GM21717 (cell line): ENCODE measurements at regions not wholly inside any gene's neighbourhood (a gene's known extent, or its start where the extent isn't known, plus 50 kb on each side); places are given as distances from the start of the nearest gene placed in this dataset.
A peak's percentile ranks its signal among the peaks of the same experiment; 100 is the strongest.

Experiments used
- ATAC-seq: cut with Tn5 transposase; IDR thresholded peaks from one replicate; pipeline ENCODE4 v1.9.1; 2021; ENCODE audit warnings: mild to moderate bottlenecking, moderate library complexity; ENCODE audit not compliant: unreplicated experiment

DNA sequence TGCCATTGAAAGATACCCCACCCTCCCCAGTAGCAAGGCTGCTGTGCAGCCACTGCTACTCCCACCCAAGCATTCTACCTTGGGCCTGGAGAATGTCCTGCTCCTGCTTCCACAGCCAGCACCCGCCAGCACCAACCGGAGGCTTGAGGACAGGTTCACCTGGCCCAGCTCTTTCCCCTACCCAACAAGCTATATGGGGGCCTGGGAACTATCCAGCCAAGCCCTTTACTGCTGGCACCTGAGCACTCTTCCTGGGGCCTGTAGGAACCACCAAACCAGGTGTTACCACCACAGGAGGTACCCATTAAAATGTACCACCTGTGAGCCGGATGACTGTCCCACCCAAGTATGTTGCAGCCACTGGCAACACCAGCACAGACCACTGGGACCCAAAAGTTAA, 86.1 kb upstream of the GHR start:
- no peak for ATAC-seq

DNA sequence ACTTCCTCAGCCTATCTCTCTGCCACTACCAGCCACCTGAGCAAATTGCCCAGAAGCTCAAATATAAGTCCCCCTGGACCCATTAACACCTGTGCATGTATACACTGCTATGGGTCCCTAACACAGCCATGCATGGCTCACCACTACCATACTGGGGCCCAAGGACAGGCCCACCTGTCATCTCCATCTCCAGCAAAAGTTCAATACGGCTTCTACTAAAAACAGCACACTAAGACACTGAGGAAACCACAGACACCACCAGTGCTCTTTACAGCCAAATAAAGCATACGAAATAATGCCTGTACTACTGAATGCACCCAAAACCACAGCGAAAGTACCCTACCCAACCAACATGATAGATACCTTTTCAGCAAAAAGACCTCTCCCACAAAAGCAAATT, 85.6 kb upstream of the GHR start:
- no peak for ATAC-seq

DNA sequence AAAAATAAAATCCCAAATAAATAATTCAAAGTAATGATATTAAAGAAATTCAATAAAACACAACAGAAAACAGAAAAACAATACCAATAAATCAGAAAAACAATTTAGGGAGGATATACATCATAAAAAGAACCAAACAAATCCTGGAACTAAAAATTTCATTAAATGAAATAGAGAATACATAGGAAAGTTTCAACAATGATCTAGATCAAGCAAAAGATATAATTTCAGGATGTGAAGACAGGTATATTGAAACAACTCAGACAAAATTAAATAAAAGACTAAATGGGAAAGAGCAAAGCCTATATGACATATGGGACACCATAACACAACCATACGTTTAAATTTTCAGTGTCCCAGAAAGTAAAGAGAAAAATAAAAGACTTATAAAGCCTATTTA, 85.1 kb upstream of the GHR start:
- ATAC-seq = no peak

DNA sequence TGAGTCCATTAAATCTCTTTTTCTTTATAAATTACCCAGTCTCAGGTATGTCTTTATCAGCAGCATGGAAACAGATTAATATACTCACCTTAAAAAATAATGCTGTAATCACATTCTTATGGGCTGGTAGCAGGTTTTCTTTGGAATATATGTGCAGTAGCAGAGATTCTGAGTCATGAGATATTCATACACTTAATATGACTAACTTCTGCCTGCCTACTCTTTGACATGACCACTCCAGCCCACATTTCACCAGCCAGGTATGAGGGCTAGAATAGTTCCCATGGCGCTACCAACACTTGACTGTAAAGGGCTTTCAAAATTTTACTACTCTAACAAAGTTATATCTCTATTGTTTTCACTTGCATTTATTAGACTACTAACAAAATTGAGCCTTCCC, 74.1 kb upstream of the GHR start:
- ATAC-seq = no peak

DNA sequence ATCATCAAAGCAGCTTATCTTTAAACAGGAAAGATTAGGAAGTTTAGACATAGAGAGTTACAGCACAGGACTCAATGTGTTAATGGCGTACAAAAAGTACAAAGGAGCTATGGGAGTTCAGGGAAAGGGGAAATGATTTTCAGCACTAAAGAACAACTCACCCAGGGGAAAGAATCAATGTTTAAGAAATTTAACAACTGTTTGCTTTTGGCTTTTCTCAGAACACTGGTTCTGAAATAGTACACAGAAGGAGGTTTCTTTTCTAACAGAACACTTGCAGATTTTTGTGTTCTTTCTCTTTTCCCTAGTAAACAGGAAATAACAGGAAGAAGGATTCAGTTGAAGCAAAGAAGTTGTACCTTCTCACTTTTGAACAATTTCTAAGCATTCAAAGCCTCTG, 71.3 kb upstream of the GHR start:
- no peak for ATAC-seq

DNA sequence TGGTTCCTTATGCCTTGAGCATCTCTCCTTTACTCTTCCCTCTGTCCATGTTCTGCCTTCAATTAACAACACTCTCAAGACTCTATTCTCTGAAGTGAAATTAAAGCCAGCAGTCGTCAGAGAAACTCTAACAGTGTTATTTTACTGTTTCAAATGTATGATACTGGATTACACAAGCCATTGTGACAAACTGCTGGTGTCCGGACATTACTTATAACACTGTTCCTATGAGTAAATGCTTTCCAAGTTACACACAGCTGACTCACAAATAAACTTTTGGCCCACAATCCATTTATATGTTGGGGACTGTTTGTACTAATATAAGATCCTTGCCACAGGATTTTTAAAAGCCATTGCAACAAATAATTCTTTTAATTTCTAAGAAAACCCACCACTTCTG, 63.2 kb upstream of the GHR start:
- ATAC-seq = no peak

DNA sequence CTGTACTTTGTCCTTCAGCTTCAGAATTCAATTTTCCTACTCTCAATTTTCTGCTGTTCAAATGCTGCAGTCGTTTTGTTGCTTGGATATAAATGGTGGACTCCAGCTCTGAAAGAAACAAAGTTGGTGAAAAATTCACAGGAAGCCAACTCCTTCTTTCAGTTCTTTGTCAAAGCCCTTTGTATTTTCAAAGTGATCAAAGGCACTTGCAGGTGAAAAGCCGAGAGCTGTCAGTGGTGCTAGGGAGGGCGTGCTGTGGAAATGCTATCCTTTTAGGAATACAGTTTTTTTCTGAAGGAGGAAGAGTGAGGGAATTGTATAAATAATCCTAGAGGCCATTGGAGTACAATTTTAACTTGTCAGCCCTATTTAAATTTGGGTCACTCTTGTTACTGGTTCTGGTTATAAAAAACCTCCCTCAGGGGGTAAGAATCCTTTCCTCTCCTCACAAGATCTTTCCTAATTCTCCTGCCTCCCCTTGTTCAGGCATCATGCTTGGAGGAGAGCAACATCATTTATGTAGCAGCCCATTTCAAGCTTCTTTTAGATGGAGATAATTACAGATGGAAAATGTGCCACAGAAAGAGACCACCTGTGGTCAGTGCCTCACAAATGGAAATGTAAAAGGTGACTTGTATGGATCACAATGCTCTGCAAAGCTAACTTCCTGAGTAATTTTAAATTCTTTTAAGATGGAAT, 62.5 kb upstream of the GHR start:
- ATAC-seq = no peak

DNA sequence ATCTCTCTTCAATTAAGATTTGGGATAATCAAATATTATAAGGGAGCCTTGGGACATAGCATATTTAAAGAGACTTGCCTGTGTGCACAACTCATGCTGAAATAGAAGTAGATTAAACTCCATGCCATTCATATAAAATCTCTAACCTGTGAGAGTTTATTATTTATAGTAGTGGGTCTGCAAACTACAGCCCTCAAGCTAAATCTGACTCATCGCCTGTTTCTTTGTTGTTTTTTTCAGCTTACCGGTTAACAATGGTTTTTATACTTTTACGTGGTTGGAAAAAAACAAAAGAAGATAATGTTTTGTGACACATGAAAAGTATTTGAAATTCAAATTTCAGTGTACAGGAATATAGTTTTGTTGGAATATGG, 61.9 kb upstream of the GHR start:
- ATAC-seq = no peak

DNA sequence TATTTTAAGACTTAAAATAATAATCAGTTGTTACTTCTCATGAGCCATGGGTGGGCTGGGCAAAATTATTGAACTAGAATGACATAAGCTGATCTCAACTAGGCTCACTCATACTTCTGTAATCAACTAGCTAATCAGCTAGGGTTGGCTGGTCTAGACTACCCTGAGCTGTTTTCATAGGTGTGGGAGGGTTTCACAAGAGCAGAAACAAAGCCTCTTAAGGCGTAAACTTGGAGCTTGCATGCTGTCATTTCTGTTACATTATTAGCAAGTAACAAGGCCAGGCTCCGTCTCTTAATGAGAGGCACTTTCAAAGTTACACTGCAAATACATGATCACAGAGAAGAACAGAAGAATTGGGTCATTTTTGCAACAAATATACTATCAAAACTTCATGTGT, 57.2 kb upstream of the GHR start:
- peak; percentile 77 for ATAC-seq
